HFF-Myc (cell line): ENCODE measurements at regions not wholly inside any gene's neighbourhood (a gene's known extent, or its start where the extent isn't known, plus 50 kb on each side); places are given as distances from the start of the nearest gene placed in this dataset.

Source experiments
- DNase-seq: peaks from one replicate; pipeline ENCODE4 v3.0.0-alpha.2; 2011; ENCODE audit warnings: low read depth; ENCODE audit errors: extremely low read depth
- H3K4me3 ChIP-seq: replicated peaks from 2 replicates; pipeline ENCODE4 v1.5.1; 2011; ENCODE audit warnings: low read depth, mild to moderate bottlenecking, control low read depth, low read length
- TF ChIP-seq, protein P1 (sequence below): IDR thresholded peaks from 2 replicates; pipeline ENCODE4 v1.5.1; 2012; ENCODE audit warnings: mild to moderate bottlenecking, low read depth, low read length, control low read depth; ENCODE audit errors: missing control alignments

DNA sequence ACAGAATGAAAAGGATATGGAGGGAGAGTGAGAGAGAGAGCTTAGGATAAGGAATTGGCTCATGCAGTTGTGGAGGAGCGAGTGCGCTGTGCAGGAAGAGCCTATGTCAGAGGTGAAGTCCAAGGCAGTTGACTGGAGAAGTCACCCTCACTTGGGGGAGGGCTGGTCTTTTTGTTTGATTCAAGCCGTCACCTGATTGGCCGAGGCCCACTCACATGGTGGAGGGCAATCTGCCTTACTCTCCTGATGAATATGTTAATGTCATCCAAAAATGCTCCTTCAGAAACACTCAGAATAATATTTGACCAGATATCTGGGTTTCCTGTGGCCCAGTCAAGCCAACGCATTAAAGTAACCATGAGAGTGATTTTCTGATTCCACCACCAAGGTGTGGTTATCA, 131.7 kb downstream of the KATNIP start:
- no peak overlapping the region for H3K4me3 ChIP-seq
- DNase-seq: no peak
- TF ChIP-seq, protein P1, sequence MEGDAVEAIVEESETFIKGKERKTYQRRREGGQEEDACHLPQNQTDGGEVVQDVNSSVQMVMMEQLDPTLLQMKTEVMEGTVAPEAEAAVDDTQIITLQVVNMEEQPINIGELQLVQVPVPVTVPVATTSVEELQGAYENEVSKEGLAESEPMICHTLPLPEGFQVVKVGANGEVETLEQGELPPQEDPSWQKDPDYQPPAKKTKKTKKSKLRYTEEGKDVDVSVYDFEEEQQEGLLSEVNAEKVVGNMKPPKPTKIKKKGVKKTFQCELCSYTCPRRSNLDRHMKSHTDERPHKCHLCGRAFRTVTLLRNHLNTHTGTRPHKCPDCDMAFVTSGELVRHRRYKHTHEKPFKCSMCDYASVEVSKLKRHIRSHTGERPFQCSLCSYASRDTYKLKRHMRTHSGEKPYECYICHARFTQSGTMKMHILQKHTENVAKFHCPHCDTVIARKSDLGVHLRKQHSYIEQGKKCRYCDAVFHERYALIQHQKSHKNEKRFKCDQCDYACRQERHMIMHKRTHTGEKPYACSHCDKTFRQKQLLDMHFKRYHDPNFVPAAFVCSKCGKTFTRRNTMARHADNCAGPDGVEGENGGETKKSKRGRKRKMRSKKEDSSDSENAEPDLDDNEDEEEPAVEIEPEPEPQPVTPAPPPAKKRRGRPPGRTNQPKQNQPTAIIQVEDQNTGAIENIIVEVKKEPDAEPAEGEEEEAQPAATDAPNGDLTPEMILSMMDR: no peak

GRCh38 chr16:27684047-27684446, 134.1 kb downstream of the KATNIP start:
- TF ChIP-seq, protein P1: no peak
- no peak overlapping the region for H3K4me3 ChIP-seq
- no peak for DNase-seq

DNA sequence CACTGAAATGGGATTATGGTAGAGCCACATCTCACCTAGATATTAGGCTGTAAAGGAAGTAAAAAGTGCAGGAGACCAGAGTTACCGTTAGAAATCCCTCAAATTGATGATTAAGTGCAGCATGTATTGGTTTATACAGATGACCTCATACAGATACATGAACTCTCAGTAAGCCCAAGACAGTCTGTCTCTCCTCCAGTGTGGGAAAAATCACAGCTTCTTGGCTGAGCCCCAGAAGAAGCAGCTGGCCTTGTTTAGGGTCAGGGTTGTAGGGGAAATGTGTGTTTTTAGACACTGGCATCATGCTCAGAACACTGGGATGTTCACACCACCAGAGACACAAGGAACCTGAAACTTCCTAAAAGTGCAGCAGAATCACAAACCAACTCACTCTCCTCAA, 135.9 kb downstream of the KATNIP start:
- TF ChIP-seq, protein P1: no peak
- DNase-seq: peak; percentile 19

GRCh38 chr16:27686926-27687325, 137.0 kb downstream of the KATNIP start:
- no peak overlapping the region for H3K4me3 ChIP-seq
- no peak for DNase-seq
- TF ChIP-seq, protein P1: no peak

More for the DNA sequence above, 135.9 kb downstream of the KATNIP start:
- no peak overlapping the region for H3K4me3 ChIP-seq

DNA sequence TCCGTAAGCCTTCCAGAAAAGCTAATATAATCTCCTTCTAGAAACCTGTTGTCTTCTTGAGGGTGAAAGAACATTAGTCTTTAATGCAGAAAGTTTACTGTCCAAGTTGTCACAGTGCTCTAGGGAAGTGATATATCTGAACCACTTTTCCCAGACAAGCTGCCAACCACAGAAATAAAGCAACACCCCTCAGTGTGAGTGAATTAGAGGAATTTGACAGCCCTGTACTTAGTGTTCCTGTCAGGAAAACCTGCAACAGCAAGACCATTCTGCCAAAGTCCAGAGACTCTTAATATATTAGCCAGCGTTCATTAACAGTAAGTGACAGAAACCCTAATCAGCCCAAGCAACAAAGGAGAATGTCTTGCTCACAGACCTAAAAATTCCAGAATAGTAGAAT, 137.7 kb downstream of the KATNIP start:
- no peak for DNase-seq
- TF ChIP-seq, protein P1: no peak
- H3K4me3 ChIP-seq: no peak overlapping the region

DNA sequence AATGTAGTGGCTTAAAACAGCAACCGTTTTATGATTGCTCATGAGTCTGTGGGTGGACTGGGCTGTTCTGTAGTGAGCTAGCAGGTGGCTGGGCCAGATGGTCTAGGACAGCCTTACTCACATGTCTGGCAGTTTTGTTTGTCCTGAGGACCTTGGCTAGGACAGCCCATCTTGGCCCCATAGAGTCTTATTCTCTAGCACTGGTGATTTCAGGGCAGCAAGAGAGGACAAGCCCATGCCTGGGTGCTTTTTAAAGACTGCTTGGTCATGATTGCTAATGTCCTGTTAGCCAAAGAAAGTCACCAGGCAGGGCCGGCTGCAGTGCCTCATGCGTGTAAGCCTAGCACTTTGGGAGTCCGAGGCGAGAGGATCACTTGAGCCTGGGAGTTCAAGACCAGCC, 139.8 kb downstream of the KATNIP start:
- no peak overlapping the region for H3K4me3 ChIP-seq
- no peak for DNase-seq
- TF ChIP-seq, protein P1: no peak

GRCh38 chr16:27690608-27691007, 140.7 kb downstream of the KATNIP start:
- DNase-seq: no peak
- TF ChIP-seq, protein P1: peak; percentile 74
- H3K4me3 ChIP-seq: no peak overlapping the region
